NT2/D1 (cell line): ENCODE measurements at regions not wholly inside any gene's neighbourhood (a gene's known extent, or its start where the extent isn't known, plus 50 kb on each side); places are given as distances from the start of the nearest gene placed in this dataset.
"Not testable (repeated sequence)": the region's sequence is repeated elsewhere in the genome, so short reads cannot be mapped to it uniquely, and the experiment has no call there.

Experiments used
- DNase-seq: peaks from one replicate; pipeline ENCODE4 v3.0.0-alpha.2; 2011; ENCODE audit warnings: low read depth, low spot score
- H3K27me3 ChIP-seq: 2 replicates; pipeline ENCODE4 v1.6.0; 2011; ENCODE audit warnings: mild to moderate bottlenecking; ENCODE audit not compliant: insufficient read length, insufficient read depth
- H3K36me3 ChIP-seq: 2 replicates; pipeline ENCODE4 v1.6.1; 2011; ENCODE audit warnings: mild to moderate bottlenecking, low read length, mixed read lengths; ENCODE audit not compliant: insufficient read depth, insufficient read length
- H3K4me1 ChIP-seq: 2 replicates; pipeline ENCODE4 v1.5.1; 2011; ENCODE audit not compliant: insufficient read depth, insufficient read length
- H3K4me3 ChIP-seq: 2 replicates; pipeline ENCODE4 v1.5.1; 2011; ENCODE audit warnings: low read depth; ENCODE audit not compliant: insufficient read length
- H3K9ac ChIP-seq: 2 replicates; pipeline ENCODE4 v1.6.0; 2011; ENCODE audit warnings: low read depth; ENCODE audit not compliant: insufficient read length
- H3K9me3 ChIP-seq: 2 replicates; pipeline ENCODE4 v1.5.1; 2011; ENCODE audit warnings: mild to moderate bottlenecking, low read length; ENCODE audit not compliant: insufficient read depth
- SUZ12 ChIP-seq: IDR thresholded peaks from 2 replicates; pipeline ENCODE4 v1.6.1; 2011; ENCODE audit not compliant: insufficient read length, insufficient read depth; ENCODE audit errors: extremely low read depth
- YY1 ChIP-seq: IDR thresholded peaks from 2 replicates; pipeline ENCODE4 v1.6.1; 2011; ENCODE audit not compliant: insufficient read length, insufficient read depth
- ZNF274 ChIP-seq: IDR thresholded peaks from 2 replicates; pipeline ENCODE4 v1.6.1; 2011; ENCODE audit warnings: mild to moderate bottlenecking, low read depth, low read length

- Histone ChIP-seq H3K4me3 (no peak overlapping the region), H3K4me1 (no peaks in the 10 kb centered on the region), H3K9me3 (no peaks in the 10 kb centered on the region), H3K9ac (no peak overlapping the region), H3K27me3 (no peaks in the 10 kb centered on the region), H3K36me3 (no peaks in the 10 kb centered on the region)
- TF ChIP-seq ZNF274 (no peak), SUZ12 (no peak), YY1 (no peak)
- no peak for DNase-seq
These were observed 161.5 kb upstream of the AGR3 start for GRCh38 chr7:17043012-17043877.

GRCh38 chr7:17044396-17044795 is 162.6 kb upstream of the AGR3 start:
- Histone ChIP-seq H3K27me3 (no peaks in the 10 kb centered on the region), H3K4me1 (no peaks in the 10 kb centered on the region), H3K9ac (no peak overlapping the region), H3K36me3 (no peaks in the 10 kb centered on the region), H3K4me3 (no peak overlapping the region), H3K9me3 (no peaks in the 10 kb centered on the region)
- no peak for TF ChIP-seq ZNF274
- no peak for TF ChIP-seq SUZ12
- TF ChIP-seq YY1 = no peak
- DNase-seq = no peak

GRCh38 chr7:17044861-17045260 is 163.1 kb upstream of the AGR3 start:
- DNase-seq = no peak
- Histone ChIP-seq H3K9ac (no peak overlapping the region), H3K4me3 (no peak overlapping the region), H3K9me3 (no peaks in the 10 kb centered on the region), H3K27me3 (no peaks in the 10 kb centered on the region), H3K4me1 (no peaks in the 10 kb centered on the region), H3K36me3 (no peaks in the 10 kb centered on the region)
- TF ChIP-seq ZNF274 = no peak
- TF ChIP-seq YY1 = no peak
- no peak for TF ChIP-seq SUZ12

- no peaks in the 10 kb centered on the region for H3K27me3 ChIP-seq
- H3K36me3 ChIP-seq = no peaks in the 10 kb centered on the region
- no peak for DNase-seq
- H3K4me1 ChIP-seq = no peaks in the 10 kb centered on the region
- no peaks in the 10 kb centered on the region for H3K9me3 ChIP-seq
- TF ChIP-seq SUZ12 (no peak), ZNF274 (no peak), YY1 (no peak)
- H3K9ac ChIP-seq = no peak overlapping the region
- H3K4me3 ChIP-seq = no peak overlapping the region
These were observed 164.5 kb upstream of the AGR3 start for GRCh38 chr7:17046259-17046658.

GRCh38 chr7:17046666-17047065 is 164.9 kb upstream of the AGR3 start:
- Histone ChIP-seq H3K4me1 (no peaks in the 10 kb centered on the region), H3K36me3 (no peaks in the 10 kb centered on the region), H3K27me3 (no peaks in the 10 kb centered on the region), H3K9me3 (no peaks in the 10 kb centered on the region), H3K4me3 (no peak overlapping the region), H3K9ac (no peak overlapping the region)
- DNase-seq = no peak
- TF ChIP-seq ZNF274 = no peak
- TF ChIP-seq YY1 = no peak
- TF ChIP-seq SUZ12 = no peak

- H3K9me3 ChIP-seq, H3K9ac ChIP-seq, H3K27me3 ChIP-seq, H3K4me1 ChIP-seq, H3K4me3 ChIP-seq, DNase-seq, H3K36me3 ChIP-seq: not testable (repeated sequence)
These were observed 171.4 kb upstream of the AGR3 start for GRCh38 chr7:17053164-17053563.

GRCh38 chr7:17054206-17054605 is 172.4 kb upstream of the AGR3 start:
- H3K4me3 ChIP-seq = no peak overlapping the region
- no peak for DNase-seq
- no peaks in the 10 kb centered on the region for H3K27me3 ChIP-seq
- H3K4me1 ChIP-seq = no peaks in the 10 kb centered on the region
- no peaks in the 10 kb centered on the region for H3K9me3 ChIP-seq
- TF ChIP-seq SUZ12 = no peak
- TF ChIP-seq ZNF274 = no peak
- TF ChIP-seq YY1 = no peak
- no peaks in the 10 kb centered on the region for H3K36me3 ChIP-seq
- H3K9ac ChIP-seq = no peak overlapping the region

- TF ChIP-seq SUZ12 (no peak), ZNF274 (no peak), YY1 (no peak)
- Histone ChIP-seq H3K4me3 (no peak overlapping the region), H3K9ac (no peak overlapping the region), H3K9me3 (no peaks in the 10 kb centered on the region), H3K36me3 (no peaks in the 10 kb centered on the region), H3K27me3 (no peaks in the 10 kb centered on the region), H3K4me1 (no peaks in the 10 kb centered on the region)
- DNase-seq = no peak
These were observed 173.1 kb upstream of the AGR3 start for GRCh38 chr7:17054836-17055235.
